ENCODE measurements at regions not wholly inside any gene's neighbourhood (a gene's known extent, or its start where the extent isn't known, plus 50 kb on each side); places are given as distances from the start of the nearest gene placed in this dataset.
"Not testable (repeated sequence)": the region's sequence is repeated elsewhere in the genome, so short reads cannot be mapped to it uniquely, and the experiment has no call there.

DNA sequence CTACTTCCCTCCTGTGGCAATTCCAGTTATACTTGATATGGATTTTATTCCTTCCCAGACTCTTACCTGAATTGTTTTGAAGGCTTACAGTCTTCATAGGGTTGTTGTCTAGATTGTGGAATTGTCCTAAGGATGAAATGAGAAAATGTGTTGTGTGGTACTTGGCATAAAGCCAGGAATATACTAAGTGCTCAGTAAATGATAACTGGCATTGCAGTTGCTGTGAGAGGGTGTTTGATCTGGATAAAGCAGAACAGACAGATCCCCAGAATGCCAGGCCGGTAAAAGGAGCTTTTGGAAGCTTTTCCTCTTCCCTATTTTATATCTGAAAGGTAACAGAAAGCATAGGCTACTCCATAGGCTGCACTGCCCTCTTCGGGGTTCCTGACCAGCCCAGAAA lies 78.4 kb upstream of the IKBKE start:
- BruUV-seq (replicated peaks); FAIRE-seq; H3K27ac ChIP-seq (ENCODE audit: extremely low read length, insufficient read depth, low read length); H3K9me3 ChIP-seq (ENCODE audit: low read length); H3K9ac ChIP-seq (ENCODE audit: insufficient read depth, low read depth, low read length); ATAC-seq; H3K27me3 ChIP-seq (ENCODE audit: control insufficient read depth in 1 of 2, insufficient read depth in 2 of 2, low read length in 2 of 2); H4K20me1 ChIP-seq (ENCODE audit: insufficient read depth, low read length); DNase-seq (ENCODE audit: low spot score); H3K4me3 ChIP-seq (replicated peaks in 1 of 3; ENCODE audit: insufficient read depth in 1 of 3, low read depth in 2 of 3, low read length in 3 of 3); H3K4me2 ChIP-seq (ENCODE audit: low read depth, low read length); H3K79me2 ChIP-seq (ENCODE audit: insufficient read depth, low read length); intact Hi-C loops (cut with micrococcal nuclease; ENCODE audit: unreplicated experiment); CTCF ChIA-PET (ENCODE audit: low intra/inter-chr PET ratio, low total read pairs); H3K36me3 ChIP-seq (replicated peaks in 1 of 2; ENCODE audit: control insufficient read depth in 1 of 2, insufficient read depth in 2 of 2, low read length in 2 of 2); H2AFZ ChIP-seq (ENCODE audit: low read length); in situ Hi-C loops (cut with HindIII; ENCODE audit: extremely low pct_ligation_motif_present, low pct_unique_long_range_greater_than_20kb); POLR2A ChIA-PET; H3K4me1 ChIP-seq (ENCODE audit: insufficient read depth, low read length); TF ChIP-seq LCORL (CRISPR knock-in tag; IDR thresholded peaks at IDR 0.05): not testable (repeated sequence)
- TF ChIP-seq LCORL (IDR thresholded peaks at IDR 0.05), result peak; percentile 64
- 100% methylated on average over 1 of the region's 2 CpGs for WGBS (ENCODE audit: low lambda C conversion rate)

GRCh38 chr1:206397501-206397900 lies 72.8 kb upstream of the IKBKE start:
- FAIRE-seq, result not testable (repeated sequence)
- WGBS (ENCODE audit: low lambda C conversion rate), result 98% methylated on average over 4 of the region's 6 CpGs

GRCh38 chr1:206398261-206398660 lies 72.0 kb upstream of the IKBKE start:
- H3K9me3 ChIP-seq (ENCODE audit: low read length); H3K36me3 ChIP-seq (replicated peaks in 1 of 2; ENCODE audit: control insufficient read depth in 1 of 2, insufficient read depth in 2 of 2, low read length in 2 of 2); DNase-seq (ENCODE audit: low spot score); H4K20me1 ChIP-seq (ENCODE audit: insufficient read depth, low read length); in situ Hi-C loops (cut with HindIII; ENCODE audit: extremely low pct_ligation_motif_present, low pct_unique_long_range_greater_than_20kb); H3K79me2 ChIP-seq (ENCODE audit: insufficient read depth, low read length); CTCF ChIA-PET (ENCODE audit: low intra/inter-chr PET ratio, low total read pairs); POLR2A ChIA-PET; intact Hi-C loops (cut with micrococcal nuclease; ENCODE audit: unreplicated experiment); H2AFZ ChIP-seq (ENCODE audit: low read length); H3K4me1 ChIP-seq (ENCODE audit: insufficient read depth, low read length); H3K4me3 ChIP-seq (replicated peaks in 1 of 3; ENCODE audit: insufficient read depth in 1 of 3, low read depth in 2 of 3, low read length in 3 of 3); ATAC-seq; BruUV-seq (replicated peaks); H3K27ac ChIP-seq (ENCODE audit: extremely low read length, insufficient read depth, low read length); H3K4me2 ChIP-seq (ENCODE audit: low read depth, low read length); H3K9ac ChIP-seq (ENCODE audit: insufficient read depth, low read depth, low read length); H3K27me3 ChIP-seq (ENCODE audit: control insufficient read depth in 1 of 2, insufficient read depth in 2 of 2, low read length in 2 of 2); FAIRE-seq: not testable (repeated sequence)
- WGBS (ENCODE audit: low lambda C conversion rate), result 93% methylated on average over 2 of the region's 3 CpGs

More at GRCh38 chr1:206397501-206397900, 72.8 kb upstream of the IKBKE start:
- H3K79me2 ChIP-seq (ENCODE audit: insufficient read depth, low read length); H2AFZ ChIP-seq (ENCODE audit: low read length); ATAC-seq; H3K9ac ChIP-seq (ENCODE audit: insufficient read depth, low read depth, low read length); H3K4me1 ChIP-seq (ENCODE audit: insufficient read depth, low read length); CTCF ChIA-PET (ENCODE audit: low intra/inter-chr PET ratio, low total read pairs); POLR2A ChIA-PET; H3K36me3 ChIP-seq (replicated peaks in 1 of 2; ENCODE audit: control insufficient read depth in 1 of 2, insufficient read depth in 2 of 2, low read length in 2 of 2); H3K4me2 ChIP-seq (ENCODE audit: low read depth, low read length); H3K27ac ChIP-seq (ENCODE audit: extremely low read length, insufficient read depth, low read length); intact Hi-C loops (cut with micrococcal nuclease; ENCODE audit: unreplicated experiment); DNase-seq (ENCODE audit: low spot score); H3K4me3 ChIP-seq (replicated peaks in 1 of 3; ENCODE audit: insufficient read depth in 1 of 3, low read depth in 2 of 3, low read length in 3 of 3); in situ Hi-C loops (cut with HindIII; ENCODE audit: extremely low pct_ligation_motif_present, low pct_unique_long_range_greater_than_20kb); H3K9me3 ChIP-seq (ENCODE audit: low read length); H3K27me3 ChIP-seq (ENCODE audit: control insufficient read depth in 1 of 2, insufficient read depth in 2 of 2, low read length in 2 of 2); H4K20me1 ChIP-seq (ENCODE audit: insufficient read depth, low read length); BruUV-seq (replicated peaks): not testable (repeated sequence)

GRCh38 chr1:206403612-206404307 lies 66.5 kb upstream of the IKBKE start:
- H3K9me3 ChIP-seq (ENCODE audit: low read length); BruUV-seq (replicated peaks); CTCF ChIA-PET (ENCODE audit: low intra/inter-chr PET ratio, low total read pairs); FAIRE-seq; H2AFZ ChIP-seq (ENCODE audit: low read length); DNase-seq (ENCODE audit: low spot score); in situ Hi-C loops (cut with HindIII; ENCODE audit: extremely low pct_ligation_motif_present, low pct_unique_long_range_greater_than_20kb); intact Hi-C loops (cut with micrococcal nuclease; ENCODE audit: unreplicated experiment); H3K27ac ChIP-seq (ENCODE audit: extremely low read length, insufficient read depth, low read length); H3K79me2 ChIP-seq (ENCODE audit: insufficient read depth, low read length); H4K20me1 ChIP-seq (ENCODE audit: insufficient read depth, low read length); H3K4me2 ChIP-seq (ENCODE audit: low read depth, low read length); H3K27me3 ChIP-seq (ENCODE audit: control insufficient read depth in 1 of 2, insufficient read depth in 2 of 2, low read length in 2 of 2); H3K4me3 ChIP-seq (replicated peaks in 1 of 3; ENCODE audit: insufficient read depth in 1 of 3, low read depth in 2 of 3, low read length in 3 of 3); ATAC-seq; POLR2A ChIA-PET; H3K4me1 ChIP-seq (ENCODE audit: insufficient read depth, low read length); H3K9ac ChIP-seq (ENCODE audit: insufficient read depth, low read depth, low read length); H3K36me3 ChIP-seq (replicated peaks in 1 of 2; ENCODE audit: control insufficient read depth in 1 of 2, insufficient read depth in 2 of 2, low read length in 2 of 2): not testable (repeated sequence)
- 100% methylated on average over 2 of the region's 5 CpGs for WGBS (ENCODE audit: low lambda C conversion rate)

All from HepG2 (cell line).